A673 (cell line): ENCODE measurements at regions not wholly inside any gene's neighbourhood (a gene's known extent, or its start where the extent isn't known, plus 50 kb on each side); places are given as distances from the start of the nearest gene placed in this dataset.

Experiments used
- BruUV-seq: library from RNA; stranded (reverse); fragments of 400-500 nt; replicated peaks from 2 replicates; lab custom pipeline; 2021; lab: Mats Ljungman, UMichigan
- CTCF ChIA-PET: fragments of 300-600 bp; sonication (Branson Sonifier 250); formaldehyde crosslinking; loops from one replicate; lab custom pipeline; 2022; ENCODE audit warnings: antibody characterized with exemption; lab: Charles Lee
- POLR2A ChIA-PET: fragments of 300-600 bp; sonication (Branson Sonifier 250); formaldehyde crosslinking; loops from one replicate; lab custom pipeline; 2022; ENCODE audit warnings: antibody characterized with exemption; ENCODE audit not compliant: low non-redundant PET; lab: Charles Lee
- DNase-seq: peaks from one replicate; pipeline ENCODE4 v3.0.0-alpha.2; 2015; ENCODE audit warnings: low spot score
- H3K27ac ChIP-seq: fragments of 200-600 bp; sonication (generic); 2 replicates; pipeline ENCODE4 v1.5.1; 2016; ENCODE audit warnings: mixed run types, low read depth, mild to moderate bottlenecking, mixed read lengths, antibody characterized with exemption, low read length; ENCODE audit not compliant: poor library complexity, severe bottlenecking
- H3K27me3 ChIP-seq: fragments of 200-600 bp; sonication (generic); replicated peaks from 2 replicates; pipeline ENCODE4 v1.6.1; 2017; ENCODE audit warnings: mixed run types, low read depth, mild to moderate bottlenecking, mixed read lengths, antibody characterized with exemption, low read length; ENCODE audit not compliant: insufficient read depth, poor library complexity
- H3K36me3 ChIP-seq: fragments of 200-600 bp; sonication (generic); 2 replicates; pipeline ENCODE4 v1.6.1; 2016; ENCODE audit warnings: mixed run types, mild to moderate bottlenecking, mixed read lengths, antibody characterized with exemption, low read length; ENCODE audit not compliant: insufficient read depth, poor library complexity, severe bottlenecking
- H3K4me1 ChIP-seq: fragments of 200-600 bp; sonication (generic); 2 replicates; pipeline ENCODE4 v1.6.1; 2017; ENCODE audit warnings: mixed run types, mild to moderate bottlenecking, mixed read lengths, antibody characterized with exemption, low read length; ENCODE audit not compliant: insufficient read depth, poor library complexity, severe bottlenecking
- H3K4me3 ChIP-seq: fragments of 200-600 bp; sonication (generic); 2 replicates; pipeline ENCODE4 v1.5.1; 2016; ENCODE audit warnings: low read depth, mixed run types, mild to moderate bottlenecking, mixed read lengths, low read length; ENCODE audit not compliant: poor library complexity, severe bottlenecking
- H3K9me3 ChIP-seq: fragments of 200-600 bp; sonication (generic); 2 replicates; pipeline ENCODE4 v1.6.1; 2016; ENCODE audit warnings: mixed run types, low read depth, mild to moderate bottlenecking, mixed read lengths, antibody characterized with exemption, low read length; ENCODE audit not compliant: poor library complexity, severe bottlenecking
- CTCF ChIP-seq: fragments of 300-800, 200-600 bp; sonication (generic); conservative IDR thresholded peaks from 2 replicates; pipeline ENCODE4 v1.5.1; 2017; ENCODE audit warnings: low read depth, mild to moderate bottlenecking, antibody characterized with exemption, low read length, moderate library complexity, mixed read lengths
- EZH2 ChIP-seq: fragments of 200-600 bp; sonication (generic); IDR thresholded peaks from 2 replicates; pipeline ENCODE4 v1.6.1; 2017; ENCODE audit warnings: borderline replicate concordance, low read depth, mild to moderate bottlenecking, mixed read lengths, antibody characterized with exemption, low read length; ENCODE audit not compliant: poor library complexity, severe bottlenecking
- intact Hi-C: fragments of 100-400 bp; cut with micrococcal nuclease; formaldehyde crosslinking; loops from one replicate; pipeline ENCODE4 v1.10.0; 2022; ENCODE audit not compliant: unreplicated experiment

DNA sequence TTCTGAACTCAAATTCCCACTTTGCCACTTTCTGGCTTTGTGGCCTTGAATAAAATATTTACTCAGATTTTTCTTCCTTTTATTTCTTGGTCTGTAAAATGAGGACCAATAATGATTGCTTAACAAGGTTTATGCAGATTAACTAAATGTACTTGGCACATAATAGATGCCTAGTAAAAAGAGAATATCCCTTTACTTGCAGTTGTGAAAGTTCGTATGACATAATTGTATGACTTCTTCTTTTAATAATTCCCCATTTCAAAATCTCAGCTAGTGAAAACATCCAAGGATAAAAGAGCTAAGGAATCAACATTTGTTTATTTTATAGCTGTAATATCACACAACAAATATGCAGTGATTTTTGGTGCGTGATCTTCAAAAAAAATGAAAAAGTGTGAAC lies 215.6 kb upstream of the ATP2B1 start:
- no TSS peak for BruUV-seq
- Histone ChIP-seq H3K36me3 (no peaks in the 10 kb centered on the region), H3K4me1 (no peaks in the 10 kb centered on the region), H3K27me3 (no peaks in the 10 kb centered on the region), H3K27ac (no peak overlapping the region), H3K9me3 (no peaks in the 10 kb centered on the region), H3K4me3 (no peak overlapping the region)
- DNase-seq: no peak
- no peak for TF ChIP-seq EZH2
- no peak for TF ChIP-seq CTCF
- intact Hi-C loops: no loop called here
- CTCF ChIA-PET: no interaction called here
- POLR2A ChIA-PET: interaction anchor here (0.6 kb wide), 1 partner anchor 81 kb away, joined by 4 read pairs; no protein-coding TSS in a partner anchor

DNA sequence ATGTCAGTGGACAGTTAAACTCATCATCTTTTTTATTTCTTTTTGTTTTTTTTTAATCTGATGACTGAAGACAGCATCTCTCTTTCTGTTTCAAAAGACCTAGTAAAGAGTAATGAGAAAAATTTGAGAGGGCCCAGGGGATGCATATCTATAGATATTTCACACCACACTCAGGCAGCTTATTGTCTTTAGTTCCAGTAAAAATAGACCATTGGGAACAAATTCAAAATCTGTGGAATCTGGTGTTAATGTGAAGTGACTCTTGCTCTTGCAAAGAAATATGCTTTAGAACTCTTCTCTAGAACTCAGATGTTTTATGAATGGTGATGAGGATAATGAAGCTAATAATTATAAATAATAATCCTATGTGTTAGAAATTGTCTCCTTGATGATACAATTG lies 214.5 kb upstream of the ATP2B1 start:
- intact Hi-C loops: no loop called here
- H3K4me1 ChIP-seq: no peaks in the 10 kb centered on the region
- TF ChIP-seq EZH2 (no peak), CTCF (no peak)
- POLR2A ChIA-PET: no interaction called here
- no peaks in the 10 kb centered on the region for H3K9me3 ChIP-seq
- H3K4me3 ChIP-seq: no peak overlapping the region
- H3K27me3 ChIP-seq: no peaks in the 10 kb centered on the region
- BruUV-seq: no TSS peak
- CTCF ChIA-PET: no interaction called here
- DNase-seq: no peak
- H3K36me3 ChIP-seq: no peaks in the 10 kb centered on the region
- no peak overlapping the region for H3K27ac ChIP-seq

GRCh38 chr12:89920866-89921265 lies 212.2 kb upstream of the ATP2B1 start:
- H3K27me3 ChIP-seq: no peaks in the 10 kb centered on the region
- H3K27ac ChIP-seq: no peak overlapping the region
- TF ChIP-seq CTCF (no peak), EZH2 (no peak)
- ChIA-PET POLR2A (no interaction called here), CTCF (no interaction called here)
- no peaks in the 10 kb centered on the region for H3K4me1 ChIP-seq
- BruUV-seq: no TSS peak
- H3K9me3 ChIP-seq: no peaks in the 10 kb centered on the region
- H3K36me3 ChIP-seq: no peaks in the 10 kb centered on the region
- intact Hi-C loops: no loop called here
- H3K4me3 ChIP-seq: no peak overlapping the region
- DNase-seq: no peak
